GM21576 (cell line): ENCODE measurements at regions not wholly inside any gene's neighbourhood (a gene's known extent, or its start where the extent isn't known, plus 50 kb on each side); places are given as distances from the start of the nearest gene placed in this dataset.
"Not testable (repeated sequence)": the region's sequence is repeated elsewhere in the genome, so short reads cannot be mapped to it uniquely, and the experiment has no call there.

Source experiments
- ATAC-seq: cut with Tn5 transposase; IDR thresholded peaks from one replicate; pipeline ENCODE4 v1.9.1; 2021; ENCODE audit warnings: mild to moderate bottlenecking, moderate library complexity; ENCODE audit not compliant: unreplicated experiment

- ATAC-seq: not testable (repeated sequence)
These were observed 95.6 kb downstream of the GPX5 start for GRCh38 chr6:28621268-28621667.

- not testable (repeated sequence) for ATAC-seq
These were observed 97.6 kb downstream of the GPX5 start for GRCh38 chr6:28623242-28623641.

GRCh38 chr6:28626386-28626785, 100.7 kb downstream of the GPX5 start:
- not testable (repeated sequence) for ATAC-seq

- ATAC-seq: no peak
These were observed 106.7 kb downstream of the GPX5 start for GRCh38 chr6:28632326-28632851.

GRCh38 chr6:28633445-28634215, 107.9 kb downstream of the GPX5 start:
- ATAC-seq: no peak

GRCh38 chr6:28634411-28634760, 108.7 kb downstream of the GPX5 start:
- ATAC-seq: no peak

GRCh38 chr6:28634761-28635546, 109.3 kb downstream of the GPX5 start:
- ATAC-seq: no peak

- ATAC-seq: no peak
These were observed 110.0 kb downstream of the GPX5 start for GRCh38 chr6:28635547-28636158.

- ATAC-seq: no peak
These were observed 113.2 kb downstream of the GPX5 start for GRCh38 chr6:28638787-28639430.

- ATAC-seq: not testable (repeated sequence)
These were observed 114.0 kb downstream of the GPX5 start for GRCh38 chr6:28639445-28640290.

GRCh38 chr6:28643017-28643740, 117.5 kb downstream of the GPX5 start:
- no peak for ATAC-seq

GRCh38 chr6:28646650-28647049, 121.0 kb downstream of the GPX5 start:
- ATAC-seq: no peak

- ATAC-seq: no peak
These were observed 122.6 kb downstream of the GPX5 start for GRCh38 chr6:28648035-28648877.

GRCh38 chr6:28648878-28649375, 123.2 kb downstream of the GPX5 start:
- ATAC-seq: no peak

- no peak for ATAC-seq
These were observed 125.5 kb downstream of the GPX5 start for GRCh38 chr6:28651161-28651560.

GRCh38 chr6:28653876-28654275, 128.2 kb downstream of the GPX5 start:
- no peak for ATAC-seq

GRCh38 chr6:28655164-28655563, 129.5 kb downstream of the GPX5 start:
- no peak for ATAC-seq

GRCh38 chr6:28656715-28657114, 131.0 kb downstream of the GPX5 start:
- no peak for ATAC-seq
